Tibial artery (tissue), 4 donors: ENCODE measurements at regions not wholly inside any gene's neighbourhood (a gene's known extent, or its start where the extent isn't known, plus 50 kb on each side); places are given as distances from the start of the nearest gene placed in this dataset.

Source experiments
- DNase-seq, 2 donors: peaks; one replicate each; pipeline ENCODE4 v3.0.0-alpha.2; 2019
- H3K27ac ChIP-seq, 2 donors: fragments of 200-600 bp; sonication (generic) in 1 of 2; 1 replicate in 1 of 2; 2 replicates in 1 of 2; pipeline ENCODE4 v1.5.1; 2018 to 2019; ENCODE audit warnings: mild to moderate bottlenecking in 1 of 2
- H3K27me3 ChIP-seq, 2 donors: fragments of 200-600 bp; sonication (generic) in 1 of 2; one replicate each; pipeline versions ENCODE4 v1.5.1 to v1.6.0; 2016 to 2019
- H3K36me3 ChIP-seq, 3 donors: fragments of 200-600 bp; sonication (generic) in 2 of 3; one replicate each; pipeline ENCODE4 v1.5.1; 2016 to 2019; ENCODE audit warnings: mild to moderate bottlenecking in 2 of 3
- H3K4me1 ChIP-seq, 4 donors: fragments of 200-600 bp; sonication (generic) in 2 of 4; 1 replicate in 3 of 4; 2 replicates in 1 of 4; pipeline ENCODE4 v1.5.1; 2016 to 2019
- H3K4me3 ChIP-seq, 2 donors: fragments of 200-600 bp; sonication (generic) in 1 of 2; 1 replicate in 1 of 2; 2 replicates in 1 of 2; pipeline ENCODE4 v1.5.1; 2018 to 2019; ENCODE audit warnings: mild to moderate bottlenecking in 2 of 2
- H3K9me3 ChIP-seq, 3 donors: fragments of 200-600 bp; sonication (generic) in 1 of 3; one replicate each; pipeline ENCODE4 v1.5.1; 2016 to 2019
- intact Hi-C: fragments of 100-400 bp; cut with DNase I; formaldehyde crosslinking; loops from one replicate; pipeline ENCODE4 v1.15.0; 2023; ENCODE audit warnings: low total_unique reads
- TF ChIP-seq, protein P1 (sequence below), 2 experiments: fragments of 200-600 bp in 1 of 2; fragments of 450-650 bp in 1 of 2; IDR thresholded peaks; one replicate each; pipeline ENCODE4 v1.5.1; 2017 to 2019; ENCODE audit warnings: antibody characterized with exemption in 2 of 2, mild to moderate bottlenecking in 1 of 2, moderate library complexity in 1 of 2

DNA sequence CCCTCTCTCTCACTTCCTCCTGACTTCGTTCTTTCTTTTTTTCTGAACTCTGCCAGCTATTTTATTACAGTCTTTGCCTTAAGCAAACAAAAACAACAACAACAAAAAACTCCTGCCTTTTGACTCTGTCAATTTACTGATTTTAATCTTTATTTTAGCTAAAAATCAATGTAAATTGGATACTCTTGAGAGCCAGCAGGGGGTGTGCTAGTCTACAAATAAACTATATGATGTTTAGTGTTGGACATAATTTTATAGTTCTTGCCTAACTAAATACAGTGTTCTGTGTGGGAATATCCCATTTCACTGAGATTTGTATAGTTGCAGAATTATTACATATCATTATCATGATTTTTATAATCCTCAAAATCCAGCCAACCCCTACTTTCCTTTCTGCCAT, 1199.9 kb upstream of the SPRY2 start:
- Histone ChIP-seq H3K27me3 (no peaks in the 10 kb centered on the region), H3K36me3 (no peaks in the 10 kb centered on the region), H3K9me3 (no peaks in the 10 kb centered on the region), H3K4me3 (no peak overlapping the region), H3K4me1 (no peaks in the 10 kb centered on the region), H3K27ac (no peak overlapping the region)
- intact Hi-C loops, result no loop called here
- TF ChIP-seq, protein P1, sequence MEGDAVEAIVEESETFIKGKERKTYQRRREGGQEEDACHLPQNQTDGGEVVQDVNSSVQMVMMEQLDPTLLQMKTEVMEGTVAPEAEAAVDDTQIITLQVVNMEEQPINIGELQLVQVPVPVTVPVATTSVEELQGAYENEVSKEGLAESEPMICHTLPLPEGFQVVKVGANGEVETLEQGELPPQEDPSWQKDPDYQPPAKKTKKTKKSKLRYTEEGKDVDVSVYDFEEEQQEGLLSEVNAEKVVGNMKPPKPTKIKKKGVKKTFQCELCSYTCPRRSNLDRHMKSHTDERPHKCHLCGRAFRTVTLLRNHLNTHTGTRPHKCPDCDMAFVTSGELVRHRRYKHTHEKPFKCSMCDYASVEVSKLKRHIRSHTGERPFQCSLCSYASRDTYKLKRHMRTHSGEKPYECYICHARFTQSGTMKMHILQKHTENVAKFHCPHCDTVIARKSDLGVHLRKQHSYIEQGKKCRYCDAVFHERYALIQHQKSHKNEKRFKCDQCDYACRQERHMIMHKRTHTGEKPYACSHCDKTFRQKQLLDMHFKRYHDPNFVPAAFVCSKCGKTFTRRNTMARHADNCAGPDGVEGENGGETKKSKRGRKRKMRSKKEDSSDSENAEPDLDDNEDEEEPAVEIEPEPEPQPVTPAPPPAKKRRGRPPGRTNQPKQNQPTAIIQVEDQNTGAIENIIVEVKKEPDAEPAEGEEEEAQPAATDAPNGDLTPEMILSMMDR (IDR thresholded peaks at IDR 0.05), result no peak
- no peak for DNase-seq

DNA sequence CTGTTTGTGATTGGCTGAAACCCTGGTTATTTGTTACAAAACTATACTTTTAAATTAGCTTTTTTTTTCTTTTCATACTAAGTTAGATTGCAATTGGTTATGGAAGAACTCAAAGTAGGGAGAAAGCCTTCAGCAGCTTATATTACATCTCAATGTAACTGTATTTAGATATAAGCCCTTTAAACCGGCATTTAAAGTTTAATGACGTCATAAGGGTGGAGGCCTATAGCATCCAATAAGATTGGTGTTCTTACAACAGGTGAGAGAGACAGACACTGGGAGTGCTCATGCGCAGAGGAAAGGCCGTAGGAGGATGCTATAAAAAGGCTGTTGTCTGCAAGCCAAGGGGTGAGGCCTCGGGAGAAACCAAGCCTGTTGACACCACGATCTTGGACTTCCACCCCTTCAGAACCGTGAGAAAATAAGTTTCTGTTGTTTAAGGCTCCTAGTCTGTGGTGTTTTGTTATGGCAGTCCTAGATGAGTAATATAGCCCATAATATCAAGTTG, 1198.8 kb upstream of the SPRY2 start:
- Histone ChIP-seq H3K36me3 (no peaks in the 10 kb centered on the region), H3K4me1 (no peaks in the 10 kb centered on the region), H3K4me3 (no peak overlapping the region), H3K9me3 (no peaks in the 10 kb centered on the region), H3K27me3 (no peaks in the 10 kb centered on the region), H3K27ac (no peak overlapping the region)
- intact Hi-C loops, result no loop called here
- no peak for DNase-seq
- TF ChIP-seq, protein P1 (IDR thresholded peaks at IDR 0.05), result no peak

- H3K4me1 ChIP-seq, result no peaks in the 10 kb centered on the region
- no peaks in the 10 kb centered on the region for H3K27me3 ChIP-seq
- intact Hi-C loops, result no loop called here
- no peak overlapping the region for H3K4me3 ChIP-seq
- no peak for DNase-seq
- TF ChIP-seq, protein P1 (IDR thresholded peaks at IDR 0.05), result no peak
- H3K36me3 ChIP-seq, result no peaks in the 10 kb centered on the region
- no peaks in the 10 kb centered on the region for H3K9me3 ChIP-seq
- no peak overlapping the region for H3K27ac ChIP-seq
Measured at GRCh38 chr13:81498969-81499368, 1158.0 kb upstream of the SPRY2 start.

DNA sequence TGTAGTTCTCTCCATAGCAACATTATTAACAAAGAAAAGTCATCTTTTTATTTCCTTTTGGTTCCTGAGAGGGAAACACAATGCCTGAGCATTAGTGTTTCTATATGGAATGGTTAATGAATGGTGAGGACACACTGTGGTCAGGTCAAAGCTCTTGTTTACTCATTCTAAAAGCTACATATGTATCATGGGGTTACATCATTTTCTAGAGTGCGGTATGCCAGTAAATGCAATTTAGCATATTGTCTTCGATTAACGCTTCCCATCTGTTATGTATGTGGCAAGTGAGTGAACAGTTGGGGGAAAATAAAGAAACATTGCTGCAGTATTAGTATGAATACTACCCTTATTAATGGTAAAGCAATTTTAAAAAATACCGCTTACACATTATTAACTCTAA, 1152.2 kb upstream of the SPRY2 start:
- no peak overlapping the region for H3K27ac ChIP-seq
- H3K27me3 ChIP-seq, result no peaks in the 10 kb centered on the region
- TF ChIP-seq, protein P1 (IDR thresholded peaks at IDR 0.05), result no peak
- no peaks in the 10 kb centered on the region for H3K36me3 ChIP-seq
- intact Hi-C loops, result no loop called here
- no peak for DNase-seq
- no peaks in the 10 kb centered on the region for H3K4me1 ChIP-seq
- no peaks in the 10 kb centered on the region for H3K9me3 ChIP-seq
- H3K4me3 ChIP-seq, result no peak overlapping the region

DNA sequence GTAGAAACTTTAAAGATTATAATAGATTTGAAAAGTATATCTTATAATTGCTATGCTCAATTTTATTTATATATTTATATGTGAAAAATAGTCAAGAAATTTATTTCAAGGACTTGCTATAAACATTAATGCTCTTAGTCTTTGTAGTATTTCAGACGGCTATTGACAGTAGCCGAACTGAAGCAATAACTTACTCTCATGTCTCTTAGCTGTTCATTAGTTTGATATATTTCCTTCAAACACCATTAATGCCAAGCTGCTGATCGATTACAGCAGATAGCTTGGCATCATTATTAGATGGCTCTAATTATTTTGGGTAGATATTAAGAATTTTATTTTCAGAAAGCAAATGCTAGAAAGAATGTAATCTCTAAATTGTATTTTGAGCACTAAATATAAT, 1151.5 kb upstream of the SPRY2 start:
- DNase-seq, result no peak
- Histone ChIP-seq H3K9me3 (no peaks in the 10 kb centered on the region), H3K4me3 (no peak overlapping the region), H3K36me3 (no peaks in the 10 kb centered on the region), H3K27me3 (no peaks in the 10 kb centered on the region), H3K27ac (no peak overlapping the region), H3K4me1 (no peaks in the 10 kb centered on the region)
- intact Hi-C loops, result no loop called here
- TF ChIP-seq, protein P1 (IDR thresholded peaks at IDR 0.05), result no peak

- Histone ChIP-seq H3K9me3 (no peaks in the 10 kb centered on the region), H3K27me3 (no peaks in the 10 kb centered on the region), H3K36me3 (no peaks in the 10 kb centered on the region), H3K27ac (no peak overlapping the region), H3K4me1 (no peaks in the 10 kb centered on the region), H3K4me3 (no peak overlapping the region)
- intact Hi-C loops, result no loop called here
- TF ChIP-seq, protein P1 (IDR thresholded peaks at IDR 0.05), result no peak
- DNase-seq, result no peak
Measured at GRCh38 chr13:81488021-81488420, 1147.1 kb upstream of the SPRY2 start.
